CD4-positive, alpha-beta T cell treated with Interleukin-17A for 4 hours (primary cell): ENCODE measurements at regions not wholly inside any gene's neighbourhood (a gene's known extent, or its start where the extent isn't known, plus 50 kb on each side); places are given as distances from the start of the nearest gene placed in this dataset.

ENCODE experiments used
- DNase-seq: peaks from one replicate; pipeline ENCODE4 v3.0.0-alpha.2; 2020; ENCODE audit warnings: mixed read lengths

DNA sequence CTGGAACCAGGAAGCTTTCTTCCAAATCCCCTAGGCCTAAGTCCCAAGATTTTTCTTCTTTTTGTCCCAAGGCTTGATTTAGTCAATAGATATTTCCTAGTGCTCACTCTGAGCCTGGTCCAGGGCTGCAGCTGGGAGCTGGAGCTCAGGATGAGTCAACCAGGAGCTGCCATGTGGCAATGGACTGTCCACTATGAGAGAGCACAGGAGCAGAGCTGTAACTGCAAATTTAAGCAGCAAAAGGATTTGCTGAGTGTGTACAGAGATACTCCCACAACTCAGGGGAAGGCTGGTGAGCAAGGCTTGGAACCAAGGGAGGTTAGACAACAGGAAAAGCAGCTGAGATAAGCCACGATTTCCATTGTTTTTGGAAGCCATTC, 92.1 kb upstream of the CXCL12 start:
- DNase-seq = no peak

DNA sequence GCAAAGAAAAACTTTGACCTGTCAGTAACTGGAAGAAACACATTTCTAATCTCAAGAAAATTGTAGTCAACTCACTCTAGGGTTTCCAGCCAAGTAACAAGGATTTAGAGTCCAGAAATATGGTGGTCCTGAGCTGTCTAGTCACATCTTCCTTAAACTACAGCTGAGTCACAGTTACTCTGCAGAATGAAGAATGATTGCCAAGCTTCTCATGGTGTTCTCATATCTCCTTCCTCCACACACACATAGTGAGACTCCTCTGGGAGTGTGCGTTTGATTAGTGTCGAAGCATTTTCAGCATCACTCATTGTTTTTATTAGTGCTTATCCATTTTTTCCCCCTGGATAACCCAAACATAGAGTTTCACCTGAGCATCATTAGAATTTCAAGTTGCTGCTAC, 93.1 kb upstream of the CXCL12 start:
- no peak for DNase-seq

DNA sequence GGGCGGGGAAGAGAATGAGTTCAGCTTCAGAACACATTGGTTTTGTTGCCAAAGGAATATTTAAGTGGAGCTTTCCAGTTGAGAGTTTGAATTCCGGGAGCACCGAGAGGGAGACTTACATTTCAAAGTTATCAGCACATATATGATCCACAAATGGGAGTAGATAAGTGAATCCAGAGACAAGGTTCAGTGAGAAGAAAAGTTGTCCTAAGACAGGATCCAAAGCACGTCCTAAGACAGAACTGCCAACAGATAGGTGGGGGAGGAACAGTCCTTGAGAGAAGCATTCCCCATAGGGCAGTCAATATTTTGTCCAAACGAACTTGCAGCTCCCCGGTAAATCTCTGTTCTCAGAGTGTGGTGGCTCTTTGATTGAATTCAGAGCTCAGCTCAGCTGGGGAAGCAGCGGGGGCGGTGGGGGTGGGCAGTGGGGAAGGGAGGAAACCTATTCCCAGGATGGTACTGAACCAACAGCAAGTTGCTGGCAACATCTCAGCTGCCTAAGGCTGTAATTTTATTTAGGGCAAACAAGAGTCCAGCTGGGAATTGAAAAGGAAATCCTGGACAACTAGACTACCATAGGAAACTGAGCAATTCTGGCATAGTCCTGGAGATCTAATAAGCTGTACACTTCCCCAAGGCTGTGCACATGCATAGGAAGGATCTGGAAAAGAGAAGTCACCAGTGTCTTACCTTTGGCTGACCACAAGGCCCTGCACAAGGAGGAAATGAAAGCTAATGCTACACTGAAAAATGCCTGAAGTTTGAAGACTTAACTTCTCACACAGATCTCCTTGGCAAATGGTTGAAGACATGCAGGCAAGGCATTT, 94.2 kb upstream of the CXCL12 start:
- DNase-seq = no peak

DNA sequence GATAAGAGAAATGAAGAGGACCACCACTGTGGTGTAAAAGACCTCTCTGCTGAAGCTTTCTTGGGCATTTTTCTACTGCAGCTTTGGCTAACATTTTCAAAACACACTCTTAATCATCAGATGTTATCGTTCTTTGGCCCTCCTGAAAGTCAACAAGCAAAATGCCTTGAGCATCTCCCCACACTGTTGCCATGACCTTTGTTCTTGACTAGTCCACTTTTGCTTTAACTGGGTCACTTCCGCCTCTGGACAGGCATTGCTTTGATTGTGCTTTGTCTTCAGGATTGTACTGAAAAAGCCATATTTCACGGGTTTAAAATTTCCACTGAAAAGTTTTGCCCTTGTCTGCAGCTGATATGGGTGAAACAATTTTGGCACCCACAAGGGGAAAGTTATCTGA, 107.8 kb upstream of the CXCL12 start:
- DNase-seq = no peak

DNA sequence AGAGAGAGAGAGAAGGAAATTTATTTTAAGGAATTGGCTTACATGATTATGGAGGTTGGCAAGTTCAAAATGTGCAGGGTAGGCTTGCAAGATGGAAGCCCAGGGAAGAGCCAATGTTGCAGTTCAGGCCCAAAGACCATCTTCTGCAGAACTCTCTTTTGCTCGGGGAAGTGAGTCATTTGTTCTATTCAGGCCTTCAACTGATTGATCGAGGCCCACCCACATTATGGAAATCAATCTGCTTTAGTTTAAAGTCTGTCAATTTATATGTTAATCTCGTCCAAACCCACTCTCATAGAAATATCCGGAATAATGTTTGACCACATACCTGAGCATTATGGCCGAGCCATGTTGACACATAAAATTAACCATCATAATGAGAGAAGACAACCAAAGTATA, 113.3 kb upstream of the CXCL12 start:
- no peak for DNase-seq

DNA sequence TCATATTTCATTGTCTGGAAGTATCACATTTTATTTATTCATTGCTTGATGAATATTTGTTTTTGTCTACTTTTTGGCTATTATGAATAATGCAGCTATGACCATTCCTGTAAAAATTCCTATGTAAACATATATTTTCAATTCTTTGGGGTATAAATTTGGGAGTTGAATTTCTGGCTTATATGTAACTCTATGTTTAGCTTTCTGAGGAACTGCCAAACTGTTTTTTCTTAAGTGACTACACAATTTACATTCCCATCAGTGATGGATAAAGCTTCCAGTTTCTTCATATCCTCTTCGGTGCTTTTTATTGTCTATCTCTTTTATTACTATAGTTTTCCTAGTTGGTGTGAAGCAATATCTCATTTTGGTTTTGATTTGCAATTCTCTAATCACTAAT, 115.6 kb upstream of the CXCL12 start:
- DNase-seq = no peak

DNA sequence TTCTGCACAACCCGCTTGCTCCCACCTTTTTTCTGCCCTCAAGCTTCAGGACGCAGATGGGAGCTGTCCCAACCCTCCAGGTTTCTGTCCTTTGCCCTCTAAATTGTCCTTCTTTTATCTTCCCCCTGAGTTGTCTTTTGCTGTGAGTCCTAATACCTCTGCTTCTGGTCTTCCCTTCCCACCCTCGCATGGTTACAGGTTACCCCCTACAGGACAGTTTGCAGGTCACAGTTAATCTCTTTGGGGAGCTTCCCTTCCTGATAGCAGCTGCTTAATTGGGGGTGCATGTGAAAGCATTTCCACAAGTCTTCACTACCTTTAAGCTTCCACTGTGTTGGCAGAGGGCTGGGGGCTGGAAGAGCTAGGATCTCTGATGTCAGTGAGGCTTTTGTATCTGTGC, 121.5 kb upstream of the CXCL12 start:
- DNase-seq = no peak

DNA sequence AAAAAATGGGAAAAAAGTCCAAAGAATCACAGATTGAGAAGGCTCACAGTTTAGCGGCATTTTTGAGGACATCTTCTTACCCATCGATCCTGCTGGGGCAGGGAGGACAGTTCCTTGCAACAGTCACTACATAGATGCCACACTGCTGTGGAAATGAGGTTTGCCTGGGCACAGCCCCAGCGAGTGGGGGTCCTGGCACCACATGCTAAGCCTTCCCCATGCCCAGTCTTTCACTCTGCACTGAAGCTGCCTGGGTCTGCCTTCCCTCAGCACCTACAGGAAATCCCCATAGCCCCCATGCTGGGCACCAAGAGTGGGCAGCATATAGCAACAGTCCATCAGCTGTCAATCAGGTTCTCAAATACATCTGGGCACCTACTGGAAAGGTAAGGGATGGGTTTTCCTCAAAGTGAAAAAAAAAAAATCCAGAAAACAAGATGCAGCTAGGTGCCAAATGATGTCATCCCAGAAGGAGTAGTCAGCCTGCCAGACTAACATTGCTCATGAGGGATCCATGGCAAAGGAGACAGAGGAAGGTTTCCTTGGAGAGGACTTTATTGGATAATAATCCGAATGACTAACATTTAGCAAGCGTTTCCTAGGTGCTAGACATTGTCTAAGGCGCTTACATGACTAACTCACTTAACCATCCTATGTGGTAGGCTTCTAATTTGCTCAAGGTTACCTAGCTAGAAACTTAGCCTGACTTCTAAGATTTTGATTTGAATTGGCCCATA, 125.7 kb upstream of the CXCL12 start:
- no peak for DNase-seq

DNA sequence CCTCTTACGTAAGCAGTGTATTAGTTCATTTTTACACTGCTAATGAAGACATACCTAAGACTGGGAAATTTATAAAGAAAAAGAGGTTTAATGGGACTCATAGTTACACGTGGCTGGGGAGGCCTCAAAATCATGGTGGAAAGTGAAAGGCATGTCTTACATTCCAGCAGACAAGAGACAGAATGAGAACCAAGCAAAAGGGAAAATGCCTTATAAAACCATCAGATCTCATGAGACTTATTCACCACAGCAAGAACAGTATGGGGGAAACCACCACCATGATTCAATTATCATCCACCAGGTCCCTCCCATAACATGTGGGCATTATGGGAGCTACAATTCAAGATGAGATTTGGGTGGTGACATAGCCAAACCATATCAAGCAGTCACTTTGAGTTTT, 126.3 kb upstream of the CXCL12 start:
- DNase-seq = no peak

DNA sequence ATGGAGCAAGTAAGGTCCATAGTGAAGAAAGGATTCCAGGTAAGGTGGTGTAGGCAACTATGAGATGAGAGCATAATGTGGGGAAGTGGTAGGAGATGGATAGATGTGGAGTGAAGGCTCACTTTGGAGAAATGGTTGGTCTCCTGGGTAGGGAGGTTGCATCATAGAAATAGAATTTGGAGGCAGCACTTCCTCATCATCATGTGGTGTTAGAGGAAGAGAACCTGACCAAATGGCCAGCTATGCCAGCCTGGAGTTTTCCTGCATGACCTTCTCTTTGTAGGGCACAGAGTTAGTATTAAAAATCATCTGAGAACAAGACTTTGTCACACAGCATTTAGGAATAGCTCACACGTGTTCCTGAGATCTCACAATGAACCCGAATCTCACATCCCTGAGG, 126.7 kb upstream of the CXCL12 start:
- DNase-seq = no peak

DNA sequence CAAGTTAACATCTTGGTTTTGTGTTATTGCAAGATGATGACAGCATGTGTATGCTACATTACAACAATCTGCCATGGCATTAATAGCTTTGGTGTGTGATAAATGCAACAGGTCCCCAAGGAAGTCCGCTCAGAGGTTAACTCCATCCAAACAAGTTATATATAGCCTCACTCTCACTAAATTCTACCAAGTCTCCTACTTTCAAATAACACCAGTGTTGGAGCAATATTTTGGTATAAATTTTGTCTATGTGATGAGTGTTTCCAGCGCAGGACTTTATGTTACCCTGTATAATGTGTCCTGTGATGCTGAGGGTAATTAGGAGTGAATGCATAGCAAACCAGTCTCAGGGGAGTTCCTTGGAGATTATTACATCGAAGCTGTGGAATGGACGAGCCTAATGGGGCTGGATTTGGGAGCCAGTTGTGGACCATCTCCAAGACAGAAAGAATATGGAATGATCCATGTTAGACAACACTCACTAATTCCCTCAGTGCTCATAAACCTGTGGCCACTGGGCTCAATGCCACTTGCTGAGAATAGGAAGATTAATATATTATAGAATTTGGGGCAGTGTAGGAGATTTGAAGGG, 127.6 kb upstream of the CXCL12 start:
- no peak for DNase-seq

DNA sequence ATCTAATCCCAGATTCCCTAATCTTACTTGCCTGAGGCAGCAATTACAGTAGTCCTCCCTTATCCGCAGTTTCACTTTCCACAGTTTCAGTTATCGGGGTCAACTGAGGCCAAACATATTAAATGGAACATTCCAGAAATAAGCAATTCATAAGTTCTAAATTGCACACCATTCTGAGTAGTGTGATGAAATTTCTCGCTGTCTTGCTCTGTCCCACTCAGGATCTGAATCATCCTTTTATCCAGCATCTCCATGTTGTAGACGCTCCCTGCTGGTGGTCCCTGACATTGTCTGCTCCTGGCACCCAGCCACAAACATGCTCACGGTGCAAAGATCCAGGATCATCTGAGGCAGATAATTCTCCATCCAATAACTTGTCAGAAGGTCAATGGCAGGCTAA, 128.7 kb upstream of the CXCL12 start:
- no peak for DNase-seq

DNA sequence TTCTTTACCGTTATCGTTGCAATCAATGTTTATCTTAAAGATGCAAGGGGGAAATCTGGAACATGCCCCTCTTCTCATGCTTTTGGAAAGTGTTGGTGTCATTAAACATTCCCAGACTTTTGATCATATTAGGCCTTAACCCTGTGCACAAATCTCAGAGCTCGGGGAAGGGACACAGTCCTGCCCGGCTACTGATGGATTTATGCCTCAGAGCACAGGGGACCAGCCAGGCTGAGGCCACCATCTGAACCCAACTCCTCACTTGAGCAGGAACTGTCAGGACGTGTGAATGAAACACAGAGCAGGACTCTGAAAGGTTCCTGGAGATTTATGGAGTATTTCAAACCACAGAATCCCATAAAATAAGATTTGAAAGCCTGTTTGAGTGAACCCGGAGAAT, 132.0 kb upstream of the CXCL12 start:
- DNase-seq = no peak

DNA sequence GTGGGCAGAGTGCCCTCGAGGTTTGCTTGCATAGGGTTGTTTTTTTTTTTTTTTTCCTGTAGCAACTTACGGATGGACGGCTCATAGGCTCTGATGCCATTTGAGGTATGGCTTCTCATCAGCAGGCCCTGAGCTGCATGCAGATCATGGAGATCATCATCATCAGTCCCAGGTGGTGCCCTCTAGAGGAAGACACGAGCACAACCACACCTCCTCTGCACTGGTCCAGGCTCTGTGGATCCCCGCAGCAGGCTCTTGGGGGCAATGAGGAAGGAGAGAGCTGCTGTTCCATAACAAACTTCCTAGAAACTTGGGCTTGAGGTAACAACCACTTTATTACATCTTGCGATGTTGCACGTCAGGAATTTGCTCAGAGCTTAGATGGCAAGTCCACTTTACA, 132.7 kb upstream of the CXCL12 start:
- DNase-seq = no peak

DNA sequence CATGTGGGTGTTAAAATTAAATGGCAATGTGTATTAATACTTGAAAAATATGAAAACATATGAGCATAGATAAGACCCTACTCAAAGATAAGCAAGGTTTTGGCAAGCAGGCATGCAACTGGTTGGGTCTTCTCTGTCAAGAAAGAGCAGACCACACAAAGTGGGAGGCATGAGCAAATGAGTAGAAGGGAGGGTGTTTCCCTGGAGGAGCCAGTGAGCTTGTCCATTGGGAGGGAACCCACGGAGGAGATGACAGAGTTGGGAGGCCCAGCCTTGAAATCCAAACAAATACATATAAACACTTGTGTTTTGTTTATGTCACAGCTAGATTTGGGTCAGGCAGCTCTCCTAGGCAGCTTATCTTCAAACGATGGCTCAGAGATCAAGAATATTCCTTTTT, 134.5 kb upstream of the CXCL12 start:
- DNase-seq = no peak

DNA sequence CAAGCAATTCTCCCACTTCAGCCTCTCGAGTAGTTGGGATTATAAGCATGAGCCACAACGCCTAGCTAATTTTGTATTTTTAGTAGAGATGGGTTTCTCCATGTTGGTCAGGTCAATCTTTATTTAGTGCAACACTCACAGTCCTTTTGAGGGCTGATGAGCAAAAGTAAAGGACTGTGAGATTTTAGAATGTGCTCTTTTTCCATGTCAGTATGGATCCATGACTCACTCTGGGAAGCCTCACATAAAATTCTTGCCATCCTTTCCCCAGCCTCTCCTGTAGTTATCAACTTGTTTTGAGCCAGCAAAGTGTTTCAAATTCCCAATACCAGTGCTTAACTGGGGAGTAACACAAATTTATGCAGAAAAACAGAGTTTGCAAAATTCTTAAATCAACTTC, 135.8 kb upstream of the CXCL12 start:
- DNase-seq = no peak

DNA sequence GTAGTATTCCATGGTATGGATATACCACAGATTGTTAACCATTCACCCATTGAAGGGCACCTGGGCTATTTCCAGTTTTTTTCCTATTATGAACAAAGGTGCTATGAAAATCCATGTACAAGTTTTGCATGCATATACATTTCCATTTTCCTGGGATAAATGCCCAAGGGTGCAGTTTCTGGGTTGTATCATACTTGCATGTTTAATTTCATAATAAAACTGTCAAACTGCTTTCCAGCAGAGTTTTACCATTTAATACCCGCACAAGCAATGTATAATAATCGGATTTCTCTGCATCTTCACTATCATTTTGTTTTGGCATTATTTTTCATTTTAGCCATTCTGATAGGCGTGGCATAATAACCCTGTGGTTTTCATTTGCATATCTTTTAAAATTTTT, 154.3 kb upstream of the CXCL12 start:
- no peak for DNase-seq

DNA sequence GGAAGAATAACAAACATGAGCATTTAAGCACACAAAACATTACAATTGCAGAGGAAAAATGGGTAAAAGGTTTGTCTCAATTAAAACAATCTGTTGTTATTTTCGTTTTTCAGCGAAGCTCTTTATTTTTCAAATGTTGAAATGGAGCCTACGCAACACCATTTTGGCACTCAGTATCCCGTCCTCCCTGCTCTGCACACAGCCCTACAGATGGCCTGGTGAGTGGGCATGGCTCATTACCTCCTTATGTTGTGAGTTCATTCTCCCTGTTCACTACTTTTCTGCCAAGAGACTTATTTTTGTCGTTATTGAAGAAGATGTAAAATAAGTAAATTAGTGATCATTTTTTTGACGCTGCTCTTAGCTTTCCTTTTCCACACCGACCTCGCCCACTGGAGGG, 167.8 kb upstream of the CXCL12 start:
- DNase-seq = no peak

DNA sequence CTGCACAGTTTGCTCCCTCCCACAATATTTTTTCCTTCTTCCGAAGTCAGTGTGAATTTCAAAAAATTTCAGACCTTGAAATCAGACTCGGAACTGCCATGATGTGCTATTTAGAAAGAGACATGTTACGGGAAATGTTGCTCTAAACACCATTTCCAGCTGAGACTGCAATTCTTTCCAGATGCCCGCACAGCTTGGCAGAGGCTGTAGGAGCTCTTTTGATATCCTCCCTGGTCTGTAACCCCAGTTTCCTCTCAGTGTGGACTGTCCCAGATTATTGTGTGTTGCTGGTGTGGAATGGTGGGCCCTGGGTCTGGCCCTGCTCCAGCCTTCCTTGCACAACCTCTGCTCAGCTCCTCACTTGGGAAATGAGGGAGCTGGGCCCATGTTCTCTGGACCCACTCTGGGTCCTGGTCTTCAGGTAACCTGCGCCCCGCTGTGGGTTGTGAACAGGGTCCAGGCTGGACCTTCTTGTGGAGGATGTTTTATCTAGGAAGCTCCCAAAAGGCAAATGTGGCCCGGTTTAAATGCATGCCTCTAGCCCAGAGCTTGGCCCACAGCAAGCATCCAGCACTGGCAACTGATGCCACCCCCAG, 172.8 kb upstream of the CXCL12 start:
- DNase-seq = no peak

DNA sequence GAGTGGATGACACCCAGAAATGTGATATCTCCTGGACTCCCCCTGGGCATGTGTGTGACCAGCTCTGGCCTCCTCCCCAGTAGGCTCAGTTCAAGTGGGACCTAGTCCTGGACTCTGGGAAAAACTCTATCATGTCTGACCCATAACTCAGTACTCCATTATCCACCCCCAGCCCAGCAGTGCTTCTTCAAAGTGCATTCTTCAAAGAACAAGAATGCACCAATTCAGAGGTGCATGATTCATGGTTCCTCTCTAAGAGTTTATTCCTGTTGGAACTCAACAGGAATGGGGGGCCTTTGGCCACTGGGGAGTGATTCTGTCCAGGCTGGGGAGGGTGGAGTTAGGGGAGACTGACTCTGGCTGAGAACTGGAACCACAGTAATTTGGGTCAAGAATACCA, 173.6 kb upstream of the CXCL12 start:
- no peak for DNase-seq

DNA sequence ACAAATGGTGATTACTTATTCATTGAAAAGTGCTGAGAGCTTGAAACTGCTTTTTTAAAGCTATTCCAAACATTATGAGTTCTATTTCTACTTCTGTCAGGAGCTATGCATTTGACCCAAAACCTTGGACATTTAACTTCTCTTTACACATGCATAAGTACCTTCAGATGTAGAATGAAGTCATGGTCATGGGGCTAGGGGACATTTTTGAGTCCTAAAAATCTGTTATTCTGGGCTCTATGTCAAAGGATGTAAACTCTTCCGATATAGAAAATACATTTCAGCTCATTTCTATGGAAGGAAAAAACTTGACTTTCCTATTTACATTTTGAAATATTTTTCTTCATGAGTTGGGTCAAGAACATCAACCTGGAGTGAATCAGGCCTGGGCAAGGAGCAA, 179.5 kb upstream of the CXCL12 start:
- no peak for DNase-seq

DNA sequence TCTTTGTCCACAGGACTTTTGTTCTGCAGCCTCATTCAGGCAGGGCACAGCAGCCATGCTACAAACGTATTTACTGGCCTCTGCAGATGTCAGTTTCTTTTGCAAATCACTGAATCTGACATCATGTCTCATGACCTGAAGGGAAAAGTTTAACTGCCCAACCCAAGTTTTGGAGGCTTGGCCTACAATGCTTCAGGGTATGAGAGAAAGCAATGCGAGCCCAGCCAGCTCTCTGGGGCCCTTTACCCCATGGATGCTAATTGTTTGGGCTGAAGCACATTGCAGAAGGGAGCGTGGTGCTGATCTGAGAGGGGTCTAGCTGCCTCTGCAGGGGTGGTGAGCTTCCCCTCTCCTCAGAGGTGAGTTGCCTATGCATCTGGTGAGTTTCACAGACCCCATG, 179.9 kb upstream of the CXCL12 start:
- DNase-seq = no peak

DNA sequence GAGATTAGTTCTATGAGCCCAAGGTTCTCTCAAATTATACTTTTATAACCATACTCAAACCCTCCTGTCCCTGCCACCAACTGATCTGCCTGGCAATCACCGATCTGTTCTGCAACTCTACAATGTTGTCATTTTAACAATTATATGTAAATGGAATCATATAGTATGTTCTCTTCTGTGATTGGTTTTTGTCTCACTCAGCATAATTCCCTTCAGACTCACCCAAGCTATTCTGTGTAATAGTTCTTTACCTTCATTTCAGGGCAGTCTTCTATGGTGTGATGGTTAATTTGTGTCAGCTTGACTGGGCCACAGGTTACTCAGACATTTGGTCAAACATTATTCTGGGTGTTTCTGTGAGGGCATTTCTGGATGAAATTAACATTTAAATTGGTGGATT, 181.9 kb upstream of the CXCL12 start:
- DNase-seq = no peak

DNA sequence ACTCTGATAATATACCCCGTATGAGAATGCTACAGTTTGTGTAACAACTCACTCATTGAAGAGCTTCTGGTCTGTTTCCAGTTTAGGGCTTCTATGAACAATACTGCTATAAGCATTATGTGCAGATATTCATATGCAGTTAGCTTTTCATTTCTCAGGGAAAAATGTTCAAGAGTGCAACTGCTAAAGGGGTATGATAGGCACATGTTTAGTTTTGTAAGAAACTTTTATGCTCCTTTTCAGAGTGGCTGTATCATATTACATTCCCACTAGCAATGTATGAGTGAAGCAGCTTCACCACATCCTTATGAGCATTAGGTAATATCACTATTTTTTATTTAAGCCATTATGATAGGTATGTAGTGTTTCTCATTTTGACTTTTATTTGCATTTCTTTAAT, 182.6 kb upstream of the CXCL12 start:
- DNase-seq = no peak
